Gastroesophageal sphincter (tissue), 3 donors: ENCODE measurements at regions not wholly inside any gene's neighbourhood (a gene's known extent, or its start where the extent isn't known, plus 50 kb on each side); places are given as distances from the start of the nearest gene placed in this dataset.

Experiments used
- CTCF ChIP-seq, 4 experiments: fragments of 200-600 bp in 2 of 4; fragments of 450-650 bp in 2 of 4; sonication (generic) in 1 of 4; IDR thresholded peaks; one replicate each; pipeline ENCODE4 v1.5.1; 2017 to 2019; ENCODE audit warnings: antibody characterized with exemption in 4 of 4, mild to moderate bottlenecking in 2 of 4, moderate library complexity in 2 of 4
- EP300 ChIP-seq: sonication (generic); formaldehyde crosslinking; IDR thresholded peaks from one replicate; pipeline ENCODE4 v1.6.1; 2017; ENCODE audit warnings: antibody characterized with exemption, mild to moderate bottlenecking
- POLR2A ChIP-seq, 2 donors: fragments of 450-650 bp; IDR thresholded peaks; one replicate each; pipeline ENCODE4 v1.6.1; 2017; ENCODE audit warnings: antibody characterized with exemption in 2 of 2, mild to moderate bottlenecking in 2 of 2, moderate library complexity in 1 of 2
- POLR2AphosphoS5 ChIP-seq: sonication (generic); formaldehyde crosslinking; IDR thresholded peaks from one replicate; pipeline ENCODE4 v1.6.1; 2017; ENCODE audit warnings: antibody characterized with exemption

- TF ChIP-seq CTCF (IDR thresholded peaks at IDR 0.05), result no peak
- TF ChIP-seq POLR2AphosphoS5, result no peak
- no peak for TF ChIP-seq POLR2A (IDR thresholded peaks at IDR 0.05)
- TF ChIP-seq EP300, result no peak
Measured at GRCh38 chr15:66833371-66833770, 131.3 kb downstream of the SMAD6 start.
